Thoracic aorta (tissue), 2 donors: ENCODE measurements at regions not wholly inside any gene's neighbourhood (a gene's known extent, or its start where the extent isn't known, plus 50 kb on each side); places are given as distances from the start of the nearest gene placed in this dataset.

Experiments used
- ATAC-seq: fragments of 150-250 bp; one replicate; pipeline ENCODE4 v1.8.0; 2017; ENCODE audit warnings: low read depth; ENCODE audit not compliant: insufficient number of reproducible peaks, low FRiP score
- DNase-seq: peaks from one replicate; pipeline ENCODE4 v3.0.0-alpha.2; 2020; ENCODE audit warnings: low spot score
- H3K27ac ChIP-seq, 2 donors: fragments of 200-600 bp; sonication (generic); 1 replicate in 1 of 2; 2 replicates in 1 of 2; pipeline ENCODE4 v1.5.1; 2016; ENCODE audit warnings: mild to moderate bottlenecking in 2 of 2, moderate library complexity in 2 of 2
- H3K27me3 ChIP-seq: fragments of 200-600 bp; sonication (generic); replicated peaks from 2 replicates; pipeline ENCODE4 v1.6.0; 2016; ENCODE audit warnings: mild to moderate bottlenecking; ENCODE audit not compliant: insufficient read depth
- H3K36me3 ChIP-seq: fragments of 200-600 bp; sonication (generic); one replicate; pipeline ENCODE4 v1.5.1; 2016
- H3K4me1 ChIP-seq, 2 donors: fragments of 200-600 bp; sonication (generic); 1 replicate in 1 of 2; 2 replicates in 1 of 2; pipeline versions ENCODE4 v1.5.1 to v1.6.0; 2016; ENCODE audit warnings: low read depth in 2 of 2, mild to moderate bottlenecking in 1 of 2; ENCODE audit not compliant: control insufficient read depth in 1 of 2
- H3K4me3 ChIP-seq: fragments of 200-600 bp; sonication (generic); 2 replicates; pipeline ENCODE4 v1.5.1; 2016; ENCODE audit warnings: mild to moderate bottlenecking
- H3K9me3 ChIP-seq: fragments of 200-600 bp; sonication (generic); 2 replicates; pipeline ENCODE4 v1.5.1; 2016
- CTCF ChIP-seq: fragments of 200-600 bp; sonication (generic); IDR thresholded peaks from one replicate; pipeline ENCODE4 v1.5.1; 2019; ENCODE audit warnings: antibody characterized with exemption

GRCh38 chr5:40172721-40173120 is 507.0 kb upstream of the PTGER4 start:
- H3K9me3 ChIP-seq = peaks cover 7% of the 10 kb centered on the region
- no peak for TF ChIP-seq CTCF
- H3K27me3 ChIP-seq = no peaks in the 10 kb centered on the region
- H3K27ac ChIP-seq = no peak overlapping the region
- ATAC-seq = no peak
- DNase-seq = no peak
- H3K4me3 ChIP-seq = no peak overlapping the region
- H3K36me3 ChIP-seq = no peaks in the 10 kb centered on the region
- H3K4me1 ChIP-seq = no peaks in the 10 kb centered on the region

- Histone ChIP-seq H3K27me3 (no peaks in the 10 kb centered on the region), H3K4me3 (no peak overlapping the region), H3K27ac (no peak overlapping the region), H3K4me1 (no peaks in the 10 kb centered on the region), H3K9me3 (peaks cover 2% of the 10 kb centered on the region), H3K36me3 (no peaks in the 10 kb centered on the region)
- ATAC-seq = no peak
- DNase-seq = no peak
- no peak for TF ChIP-seq CTCF
Observed at GRCh38 chr5:40171971-40172370, 507.7 kb upstream of the PTGER4 start.

- Histone ChIP-seq H3K27me3 (no peaks in the 10 kb centered on the region), H3K36me3 (no peaks in the 10 kb centered on the region), H3K27ac (no peak overlapping the region), H3K4me1 (no peaks in the 10 kb centered on the region), H3K4me3 (no peak overlapping the region), H3K9me3 (no peaks in the 10 kb centered on the region)
- ATAC-seq = no peak
- no peak for TF ChIP-seq CTCF
- DNase-seq = no peak
Observed at GRCh38 chr5:40167283-40167682, 512.4 kb upstream of the PTGER4 start.

GRCh38 chr5:40166802-40167201 is 512.9 kb upstream of the PTGER4 start:
- Histone ChIP-seq H3K36me3 (no peaks in the 10 kb centered on the region), H3K27ac (no peak overlapping the region), H3K4me1 (no peaks in the 10 kb centered on the region), H3K27me3 (no peaks in the 10 kb centered on the region), H3K4me3 (no peak overlapping the region), H3K9me3 (no peaks in the 10 kb centered on the region)
- ATAC-seq (no peak), DNase-seq (no peak)
- TF ChIP-seq CTCF = no peak

GRCh38 chr5:40165789-40166728 is 513.7 kb upstream of the PTGER4 start:
- Histone ChIP-seq H3K27ac (no peak overlapping the region), H3K9me3 (no peaks in the 10 kb centered on the region), H3K36me3 (no peaks in the 10 kb centered on the region), H3K4me1 (no peaks in the 10 kb centered on the region), H3K27me3 (no peaks in the 10 kb centered on the region), H3K4me3 (no peak overlapping the region)
- TF ChIP-seq CTCF = no peak
- no peak for DNase-seq
- ATAC-seq = no peak
